ELF-1 (cell line): ENCODE measurements at regions not wholly inside any gene's neighbourhood (a gene's known extent, or its start where the extent isn't known, plus 50 kb on each side); places are given as distances from the start of the nearest gene placed in this dataset.
"Not testable (repeated sequence)": the region's sequence is repeated elsewhere in the genome, so short reads cannot be mapped to it uniquely, and the experiment has no call there.

ENCODE experiments used
- DNase-seq: peaks from one replicate; pipeline ENCODE4 v3.0.0-alpha.2; 2016; ENCODE audit warnings: low read depth, low spot score

DNA sequence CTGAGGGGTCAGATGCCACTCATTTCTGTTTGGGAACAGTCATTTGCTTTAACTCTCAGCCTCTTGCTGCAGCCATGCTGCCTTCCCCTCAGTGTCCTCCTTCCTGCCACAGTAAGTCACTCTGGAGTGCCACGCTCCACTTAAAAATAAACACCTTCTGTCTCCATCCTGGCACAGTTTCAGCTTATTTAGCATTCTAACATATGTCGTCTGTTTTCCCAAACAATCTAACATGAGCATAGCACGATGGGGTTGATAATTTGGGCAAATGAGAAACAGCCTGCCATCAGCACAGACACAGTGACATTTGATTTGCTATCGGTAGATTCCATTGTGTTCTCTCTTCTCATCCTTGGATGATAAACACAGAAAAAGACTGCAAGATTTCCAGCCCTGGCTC is 768.6 kb downstream of the UQCRFS1 start:
- no peak for DNase-seq

DNA sequence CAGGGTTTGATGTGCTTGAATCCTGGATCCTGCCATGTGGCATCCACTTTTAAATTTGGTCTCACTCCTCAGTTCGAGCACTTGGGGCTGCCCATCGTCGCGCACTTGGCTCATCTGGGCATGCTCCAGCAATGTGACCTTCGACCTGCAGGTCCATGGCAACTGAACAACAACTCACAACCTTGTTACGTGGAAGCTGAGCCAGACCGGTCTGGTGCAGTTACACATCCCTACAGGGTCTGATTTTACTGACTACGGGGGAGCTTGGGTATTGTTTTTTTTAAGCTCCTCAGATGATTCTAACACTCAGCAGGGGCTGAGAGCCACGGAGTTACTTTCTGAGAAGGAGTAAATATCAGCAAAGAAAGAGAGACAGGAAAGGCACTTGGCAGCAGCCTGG is 769.6 kb downstream of the UQCRFS1 start:
- no peak for DNase-seq

DNA sequence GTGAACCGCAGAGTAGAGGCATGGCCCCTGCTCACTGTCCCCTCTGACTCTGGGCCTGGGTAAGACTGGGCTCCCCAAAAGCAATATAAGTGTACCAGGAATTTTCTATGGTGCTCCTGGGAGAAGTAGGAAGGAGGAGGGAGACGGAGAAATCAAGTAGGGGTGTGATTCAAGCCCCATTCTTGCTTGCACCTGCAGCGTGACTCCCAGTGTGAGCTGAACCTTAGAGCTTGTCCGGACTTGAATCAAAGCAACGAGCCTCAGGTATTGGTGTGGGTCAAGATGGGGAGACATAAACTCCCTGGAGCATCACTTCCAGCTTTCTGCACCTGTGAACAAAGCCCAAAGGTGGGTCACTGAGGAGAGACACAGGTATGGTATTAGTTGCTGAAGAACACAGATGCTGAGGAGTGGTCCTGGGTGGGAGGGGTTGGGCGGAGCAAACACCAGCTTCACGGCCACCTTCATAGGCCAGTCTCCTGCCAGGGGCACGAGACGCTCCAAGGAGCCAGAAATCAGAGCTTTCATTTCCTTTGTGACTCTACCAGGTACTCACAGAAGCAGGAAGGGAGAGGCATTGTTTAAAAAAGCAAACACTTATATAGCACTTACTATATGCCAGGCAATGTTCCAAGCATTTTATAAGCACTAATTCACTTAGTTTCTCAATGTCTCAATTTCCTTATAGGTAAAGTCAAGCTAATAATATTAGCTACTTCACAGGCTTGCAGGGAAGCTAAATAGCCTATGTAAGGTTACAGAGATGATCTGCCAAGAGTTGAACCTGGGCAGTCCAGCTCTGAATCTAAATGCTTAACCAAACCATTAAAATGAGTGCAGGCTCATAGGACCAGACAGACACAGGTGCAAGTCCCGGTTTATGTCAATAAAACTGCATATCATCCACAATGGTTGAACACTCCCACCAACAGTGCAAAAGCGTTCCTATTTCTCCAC is 775.3 kb downstream of the UQCRFS1 start:
- no peak for DNase-seq

DNA sequence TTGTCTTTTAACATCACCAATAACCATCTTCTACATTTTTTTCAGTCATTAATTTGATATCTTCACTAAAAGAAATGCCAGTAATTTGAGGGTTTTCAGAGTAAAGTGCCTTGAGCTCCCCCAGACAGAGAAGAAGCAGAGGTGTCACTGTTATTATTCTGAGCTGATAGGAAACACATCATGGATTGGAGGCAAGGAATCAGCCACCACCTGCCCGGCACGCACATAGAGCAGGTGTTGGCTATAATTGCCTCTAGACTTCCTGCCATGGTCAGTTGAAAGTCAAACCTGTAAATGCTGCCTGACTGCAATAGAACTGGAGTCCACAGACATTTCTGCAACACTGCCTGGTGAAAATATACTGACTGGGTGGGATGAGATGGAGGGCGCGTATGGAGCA is 776.6 kb downstream of the UQCRFS1 start:
- DNase-seq = no peak

DNA sequence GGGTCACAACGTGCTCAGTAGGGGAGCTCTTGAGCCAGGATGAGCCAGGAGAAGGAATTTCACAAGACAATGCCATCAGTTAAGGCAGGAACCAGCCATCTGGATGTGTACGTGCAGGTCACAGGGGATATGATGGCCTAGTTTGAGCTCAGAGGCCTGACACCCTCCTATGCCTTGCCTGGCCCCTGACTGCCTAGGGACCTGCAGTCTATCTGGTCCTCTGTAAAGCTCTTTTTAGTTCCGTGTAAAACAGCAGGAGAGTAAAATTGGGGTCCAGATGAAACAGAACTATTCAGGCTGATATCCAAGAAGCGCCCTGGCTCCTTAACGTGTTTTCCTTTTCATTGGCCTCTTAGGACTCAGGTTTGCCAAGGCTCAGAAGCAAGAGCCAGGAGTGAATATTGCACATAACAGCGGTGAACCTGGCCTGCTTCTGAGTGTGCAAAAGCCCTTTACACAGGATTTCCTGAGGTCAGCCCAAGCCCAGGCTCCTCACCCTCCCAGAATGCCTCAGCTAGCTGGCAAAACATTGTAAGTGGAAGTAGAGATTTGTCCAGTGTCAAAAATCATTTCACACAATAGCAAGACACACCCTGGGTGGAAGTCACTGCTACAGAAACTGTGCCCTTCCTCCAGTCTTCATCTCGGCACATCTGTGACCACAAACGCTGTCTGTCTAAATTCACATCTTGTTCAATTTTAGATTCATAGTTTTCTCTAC is 777.2 kb downstream of the UQCRFS1 start:
- DNase-seq = no peak

DNA sequence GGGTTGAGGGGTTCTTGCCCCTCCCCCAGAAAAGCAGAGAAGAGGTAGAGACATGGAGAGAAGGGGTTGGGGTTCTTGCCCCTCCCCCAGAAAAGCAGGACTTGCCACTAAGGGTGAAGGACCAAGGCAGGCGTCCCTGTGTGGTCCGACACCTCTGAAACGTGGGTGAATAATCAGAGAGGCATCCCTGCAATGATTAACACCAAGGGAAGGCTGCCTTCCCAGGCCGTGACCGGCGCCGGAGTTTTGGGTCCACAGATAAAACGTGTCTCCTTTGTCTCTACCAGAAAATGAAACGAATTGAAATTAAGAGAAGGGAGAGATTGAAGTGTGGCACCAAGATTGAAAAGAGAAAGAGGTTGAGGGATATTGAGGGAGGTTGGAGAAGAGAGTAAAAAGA is 778.2 kb downstream of the UQCRFS1 start:
- DNase-seq = not testable (repeated sequence)

DNA sequence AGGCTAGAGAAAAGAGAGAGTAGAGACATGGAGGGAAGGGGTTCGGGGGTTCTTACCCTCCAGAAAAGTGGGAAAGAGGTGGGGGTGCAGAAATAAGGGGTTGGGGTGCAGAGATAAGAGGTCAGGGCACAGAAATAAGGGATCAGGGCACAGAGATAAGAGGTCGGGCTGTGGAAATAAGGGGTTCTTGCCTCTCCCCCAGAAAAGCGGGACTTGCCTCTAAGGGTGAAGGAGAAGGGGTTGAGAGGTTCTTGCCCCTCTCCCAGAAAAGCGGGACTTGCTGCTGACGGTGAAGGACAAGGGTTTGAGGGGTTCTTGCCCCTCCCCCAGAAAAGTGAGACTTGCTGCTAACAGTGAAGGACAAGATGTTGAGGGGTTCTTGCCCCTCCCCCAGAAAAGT is 778.6 kb downstream of the UQCRFS1 start:
- not testable (repeated sequence) for DNase-seq

DNA sequence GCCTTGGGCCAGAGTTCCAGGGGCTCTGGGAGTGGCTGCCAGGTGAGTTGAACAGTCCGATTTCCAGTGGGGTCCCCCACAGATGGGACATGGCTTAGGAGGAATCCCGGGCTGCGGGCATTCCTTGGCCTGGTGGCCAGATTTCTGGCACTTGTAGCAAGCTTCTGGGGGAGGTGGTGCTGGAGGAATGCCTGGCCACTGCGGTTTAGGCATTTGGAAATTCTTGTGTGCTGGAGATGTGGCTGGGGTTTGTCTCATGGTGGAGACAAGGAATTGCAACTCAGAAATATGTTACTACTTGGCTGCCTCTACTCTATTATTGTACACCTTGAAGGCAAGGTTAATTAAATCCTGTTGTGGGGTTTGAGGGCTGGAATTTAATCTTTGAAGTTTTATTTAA is 779.8 kb downstream of the UQCRFS1 start:
- DNase-seq = not testable (repeated sequence)

DNA sequence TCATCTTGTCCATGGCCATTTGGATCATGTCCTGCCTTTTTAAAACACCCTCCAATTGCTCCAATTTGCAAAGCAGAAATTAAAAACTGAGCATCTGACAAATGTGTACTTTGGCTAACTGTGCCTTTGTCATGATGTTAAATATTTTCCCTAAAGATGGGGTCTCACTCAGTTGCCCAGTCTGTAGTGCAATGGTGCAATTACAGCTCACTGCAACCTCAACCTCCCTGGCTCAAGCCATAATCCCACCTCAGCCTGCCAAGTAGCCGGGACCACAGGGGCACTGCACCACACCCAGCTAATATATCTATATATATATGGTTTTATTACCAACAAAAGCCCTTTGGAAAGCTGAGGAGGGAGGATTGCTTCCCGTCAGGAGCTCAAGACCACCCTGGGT is 782.7 kb downstream of the UQCRFS1 start:
- DNase-seq = no peak

DNA sequence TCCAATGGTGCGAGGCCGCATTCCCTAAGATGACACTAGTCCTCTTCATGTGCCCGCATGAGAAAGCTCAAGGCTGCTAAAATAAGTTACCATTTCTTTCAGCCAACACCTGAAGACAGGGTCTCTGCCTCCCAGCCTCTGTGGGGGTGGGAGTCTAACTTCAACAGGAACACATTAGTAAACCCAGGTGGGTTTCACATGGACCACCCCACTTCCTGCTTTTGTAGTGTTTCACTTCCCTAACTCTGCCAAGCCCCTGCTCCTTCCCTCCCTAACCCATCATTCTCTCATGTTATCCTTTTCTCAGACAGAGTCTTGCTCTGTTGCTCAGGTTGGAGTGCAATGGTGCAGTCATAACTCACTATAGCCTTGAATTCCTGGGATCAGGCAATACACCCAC is 783.6 kb downstream of the UQCRFS1 start:
- no peak for DNase-seq

DNA sequence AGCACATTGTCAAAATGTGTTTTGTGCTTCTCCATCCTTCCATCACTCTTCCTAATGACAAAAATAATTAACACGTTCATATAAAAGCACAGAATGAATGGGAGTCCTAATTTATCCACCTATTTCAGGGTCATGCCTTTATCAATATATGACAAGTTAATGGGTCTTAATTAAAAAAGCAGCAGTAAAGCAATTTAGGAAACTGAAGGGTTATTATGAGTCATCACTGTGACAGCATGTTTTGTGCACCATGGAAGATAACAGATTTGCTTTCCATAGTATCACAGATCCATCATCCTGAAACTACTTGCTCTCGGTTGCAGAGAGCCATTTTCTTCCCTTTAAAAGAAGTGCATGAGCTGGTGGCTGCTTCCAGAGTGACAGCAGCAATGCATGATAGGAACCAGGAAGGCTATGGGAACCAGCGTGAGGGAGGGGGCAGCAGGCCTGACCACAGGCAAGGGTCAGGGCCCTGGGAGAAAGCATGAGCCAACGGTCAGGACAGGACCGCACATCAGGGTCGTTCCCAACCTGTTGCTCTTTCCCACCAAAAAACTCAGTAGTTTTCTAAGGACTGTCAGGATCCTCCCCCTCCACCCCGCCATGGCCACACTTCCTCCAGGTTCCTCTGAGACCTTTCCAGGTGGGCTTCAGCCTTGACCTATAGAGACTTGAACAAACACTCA is 784.1 kb downstream of the UQCRFS1 start:
- no peak for DNase-seq

DNA sequence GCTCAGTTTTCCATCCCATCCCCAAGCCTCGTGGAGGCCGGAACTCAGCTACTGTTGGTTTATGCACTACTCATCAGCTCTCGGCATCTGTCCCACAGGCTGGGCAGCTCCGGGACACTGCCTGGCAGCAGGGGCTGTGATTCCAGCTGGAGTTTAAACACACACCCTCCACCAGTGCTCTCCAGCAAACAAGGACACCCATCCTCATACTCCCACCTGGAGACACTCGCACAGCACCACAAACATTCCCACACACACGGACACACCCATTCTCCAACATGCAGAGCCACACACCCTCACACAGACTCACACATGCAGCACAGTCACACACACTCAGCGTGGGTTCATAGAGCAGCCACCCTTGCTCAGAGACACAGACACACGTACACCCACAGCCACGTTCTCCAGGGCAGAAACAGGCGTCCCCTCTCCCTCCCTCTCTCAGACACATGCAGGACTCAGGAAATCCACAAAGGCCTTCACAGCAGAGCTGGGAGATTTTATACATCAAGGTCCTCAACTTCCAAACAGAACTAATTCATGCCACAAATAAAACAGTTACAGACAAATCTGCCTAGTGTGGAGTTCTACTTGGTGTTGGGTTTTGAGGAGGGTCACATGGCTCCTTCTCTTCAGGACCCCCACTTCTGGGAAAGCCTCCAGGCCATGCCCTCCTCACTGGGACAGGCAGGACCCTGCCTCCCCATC is 785.4 kb downstream of the UQCRFS1 start:
- DNase-seq = no peak

DNA sequence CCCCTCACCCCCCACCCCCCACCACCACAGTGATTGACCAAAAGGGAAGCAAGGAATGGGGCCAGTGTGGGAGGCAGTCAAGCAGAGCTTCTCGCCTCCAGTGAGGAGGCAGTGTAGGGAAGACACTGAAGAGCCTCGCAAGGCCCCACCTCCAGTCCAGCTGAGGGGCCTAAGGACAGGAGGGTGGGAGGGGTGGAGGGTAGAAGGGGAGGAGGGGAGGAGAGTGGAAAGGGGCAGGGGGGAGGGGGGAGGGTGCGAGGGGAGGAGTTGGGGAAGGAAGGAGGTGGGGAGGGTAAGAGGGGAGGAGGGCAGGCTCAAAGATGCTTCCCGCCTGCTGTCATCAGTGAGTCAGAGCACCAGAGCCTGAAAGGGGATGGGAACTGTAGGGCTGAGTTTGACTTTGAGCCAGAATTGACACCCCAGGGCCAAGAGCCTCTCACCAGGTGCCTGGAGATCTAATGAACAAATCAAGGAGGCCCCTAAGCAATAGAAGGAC is 786.2 kb downstream of the UQCRFS1 start:
- DNase-seq = no peak

DNA sequence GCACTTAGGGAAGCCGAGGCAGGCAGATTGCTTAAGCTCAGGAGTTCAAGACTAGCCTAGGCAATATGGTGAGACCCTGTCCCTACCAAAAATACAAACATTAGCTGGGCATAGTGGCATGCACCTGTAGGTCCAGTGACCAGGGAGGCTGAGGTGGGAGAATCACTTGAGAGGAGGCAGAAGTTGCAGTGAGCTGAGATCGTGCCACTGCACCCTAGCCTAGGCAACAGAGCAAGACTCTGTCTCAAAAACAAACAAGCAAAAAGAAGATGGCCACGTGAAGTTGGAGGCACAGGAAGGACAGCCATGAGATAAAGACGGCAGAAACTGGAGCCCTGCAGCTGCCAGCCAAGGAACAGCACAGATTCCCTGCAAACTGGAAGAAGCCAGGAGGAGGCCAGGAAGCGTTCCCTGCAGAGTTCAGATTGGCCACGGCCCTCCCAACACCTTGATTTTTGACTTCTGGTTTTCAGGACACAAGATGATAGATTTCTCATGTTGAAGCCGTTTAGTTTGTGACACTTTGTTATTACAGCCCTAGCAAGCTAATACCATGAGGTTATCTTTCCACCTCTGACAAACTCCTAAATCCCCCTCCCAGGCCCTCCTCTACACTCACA is 786.7 kb downstream of the UQCRFS1 start:
- no peak for DNase-seq

DNA sequence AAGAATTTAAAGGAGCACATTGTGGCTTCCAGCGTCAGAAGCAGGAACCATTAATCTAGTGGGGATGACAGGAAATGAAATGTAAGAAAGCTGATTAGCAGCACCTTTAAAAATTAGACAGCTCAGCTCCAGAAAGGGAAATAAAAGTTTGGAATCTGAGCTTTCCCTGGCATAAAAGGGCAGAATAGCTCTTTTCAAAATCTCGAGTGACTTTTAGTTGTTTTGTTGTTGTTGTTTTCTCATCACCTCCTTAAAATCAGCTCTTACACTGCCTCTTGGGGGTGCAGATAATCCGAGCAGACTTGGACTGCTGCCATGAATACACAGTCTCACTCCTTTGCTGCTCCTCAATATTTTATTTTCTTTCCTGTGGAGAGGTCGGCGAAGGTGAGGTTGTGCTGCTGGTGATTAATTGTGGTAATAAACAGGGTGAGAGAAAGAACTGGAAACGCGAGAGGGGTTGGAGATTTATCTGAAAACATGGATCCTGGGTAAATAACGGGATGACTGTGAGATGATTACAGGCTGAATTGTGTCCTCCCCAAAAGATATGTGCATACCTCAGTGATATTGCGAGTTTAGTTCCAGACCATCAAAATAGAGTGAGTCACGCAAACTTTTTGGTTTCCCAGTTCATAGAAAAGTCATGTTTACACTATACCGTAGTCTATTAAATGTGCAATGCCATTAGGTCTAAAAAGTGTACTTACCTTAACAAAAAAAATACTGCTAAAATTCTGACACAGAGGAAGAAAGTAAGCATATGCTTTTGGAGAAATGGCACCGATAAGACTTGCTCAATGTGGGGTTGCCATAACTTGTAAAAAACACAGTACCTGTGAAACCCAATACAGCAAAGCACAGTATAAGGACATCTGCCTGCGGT is 787.7 kb downstream of the UQCRFS1 start:
- DNase-seq = no peak

DNA sequence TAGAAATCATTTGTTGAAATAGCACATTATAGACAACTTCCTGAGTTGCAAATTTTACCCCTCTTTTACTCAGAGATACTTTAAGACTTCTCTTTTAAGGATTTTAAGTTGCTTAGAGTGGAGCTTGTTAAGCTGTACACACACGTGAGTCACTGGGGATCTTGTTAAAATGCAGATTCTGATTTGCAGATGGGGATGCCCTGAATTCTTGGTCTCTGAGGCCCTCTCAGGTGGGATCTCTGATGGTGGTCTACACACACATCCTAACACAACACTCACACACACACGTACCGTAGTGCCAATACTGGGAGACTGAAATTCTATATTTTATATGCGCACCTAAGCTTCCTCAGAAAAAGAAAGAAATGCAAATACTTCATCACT is 788.3 kb downstream of the UQCRFS1 start:
- DNase-seq = no peak

DNA sequence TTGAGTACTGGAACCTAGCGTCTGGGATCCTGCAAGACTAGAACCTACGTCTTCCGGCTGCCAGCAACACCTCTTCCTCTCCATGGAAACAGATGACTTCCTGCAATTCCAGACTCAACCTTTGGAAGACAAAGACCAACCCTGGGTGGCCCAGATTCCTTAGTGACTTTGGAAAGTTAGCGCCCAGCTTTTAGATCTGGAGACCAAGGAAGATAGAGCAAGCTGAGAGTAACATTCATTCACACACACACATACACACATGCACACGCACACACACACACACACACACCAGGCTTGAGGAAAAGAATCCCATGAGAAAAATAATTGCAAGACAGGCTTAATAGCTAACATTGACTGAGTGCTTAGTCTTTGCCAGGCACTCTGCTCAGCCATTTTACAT is 788.9 kb downstream of the UQCRFS1 start:
- DNase-seq = peak; percentile 69

DNA sequence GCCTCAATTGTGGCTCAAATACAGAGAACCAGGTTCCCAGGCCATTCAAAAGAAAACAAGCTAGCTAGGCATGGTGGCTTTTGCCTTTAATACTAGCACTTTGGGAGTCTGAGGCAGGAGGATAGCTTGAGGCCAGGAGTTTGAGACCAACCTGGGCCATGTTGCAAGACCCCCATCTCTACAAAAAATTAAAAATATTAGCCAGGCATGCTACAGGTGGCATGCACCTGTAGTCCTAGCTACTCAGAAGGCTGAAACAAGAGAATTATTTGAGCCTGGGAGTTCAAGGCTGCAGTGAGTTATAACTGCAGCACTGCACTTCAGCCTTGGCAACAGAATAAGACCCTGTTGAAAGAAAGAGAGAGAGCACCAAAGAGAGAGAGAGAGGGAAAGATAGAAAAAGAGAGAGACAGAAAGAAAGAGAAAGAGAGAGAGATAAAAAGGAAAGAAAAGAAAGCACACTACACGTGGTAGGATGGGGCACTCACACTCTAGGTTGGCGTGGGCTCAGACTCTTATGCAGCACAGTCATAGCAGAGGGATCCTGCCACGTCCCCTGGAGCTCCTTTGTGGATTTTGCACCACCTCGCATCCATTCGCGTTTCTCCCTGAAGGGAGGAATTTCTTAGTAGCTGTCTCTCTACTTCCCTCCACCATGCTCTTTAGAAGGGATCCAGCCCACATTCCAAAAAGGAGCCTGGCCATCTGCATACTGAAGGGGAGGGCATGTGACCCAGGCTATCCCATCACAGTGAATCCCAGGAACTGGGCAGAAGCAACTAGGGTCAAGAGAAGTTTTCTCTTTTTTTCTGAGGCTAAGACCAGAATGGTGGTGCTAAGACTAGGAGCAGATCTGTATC is 789.9 kb downstream of the UQCRFS1 start:
- no peak for DNase-seq

DNA sequence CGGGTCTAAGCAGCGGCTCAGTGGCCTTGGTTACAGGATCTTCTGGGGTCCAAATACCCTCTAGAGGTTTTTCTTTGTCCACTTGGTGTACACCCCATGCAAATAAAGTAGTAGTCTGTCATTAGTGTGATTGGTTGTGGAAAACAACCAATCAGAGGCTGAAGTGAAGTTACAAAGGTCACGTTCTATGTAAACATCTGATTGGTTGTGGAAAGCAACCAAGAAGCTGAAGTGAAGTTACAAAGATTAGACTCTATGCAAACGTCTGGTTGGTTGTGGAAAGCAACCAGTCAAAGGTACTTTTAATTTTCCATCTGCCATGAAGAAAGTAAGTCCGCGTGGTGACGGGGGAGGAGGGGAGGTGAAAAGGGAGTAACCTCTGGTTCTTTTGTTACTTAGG is 790.9 kb downstream of the UQCRFS1 start:
- DNase-seq = no peak
